ENCODE measurements at regions not wholly inside any gene's neighbourhood (a gene's known extent, or its start where the extent isn't known, plus 50 kb on each side); places are given as distances from the start of the nearest gene placed in this dataset.

GRCh38 chr7:26471306-26472075 lies 179.8 kb downstream of the SNX10 start:
- TF ChIP-seq CTCF (conservative IDR thresholded peaks at IDR 0.05) (no peak), EZH2 (IDR thresholded peaks at IDR 0.05; ENCODE audit: low read depth) (no peak)
